GM18520 (cell line): ENCODE measurements at regions not wholly inside any gene's neighbourhood (a gene's known extent, or its start where the extent isn't known, plus 50 kb on each side); places are given as distances from the start of the nearest gene placed in this dataset.

Experiments
- ATAC-seq: cut with Tn5 transposase; IDR thresholded peaks from one replicate; pipeline ENCODE4 v1.9.1; 2021; ENCODE audit not compliant: unreplicated experiment

DNA sequence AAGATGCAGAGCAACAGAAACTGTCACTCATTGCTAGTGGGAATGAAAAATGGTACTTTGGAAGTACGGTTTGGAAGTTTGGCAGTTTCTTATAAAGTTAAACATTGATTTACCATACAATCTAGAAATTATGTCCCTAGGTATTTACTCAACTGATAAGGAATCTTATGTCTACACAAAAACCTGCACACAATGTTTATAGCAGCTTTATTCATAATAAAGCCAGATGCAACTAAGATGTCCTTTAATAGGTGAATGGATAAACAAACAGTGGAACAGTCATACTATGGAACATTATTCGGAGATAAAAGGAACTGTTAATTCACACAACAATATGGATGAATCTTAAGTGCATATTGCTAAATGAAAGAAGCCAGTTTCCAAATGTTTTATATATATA lies 96.2 kb upstream of the SIRPA start:
- no peak for ATAC-seq

- ATAC-seq, result no peak
These were observed 101.4 kb upstream of the SIRPA start for GRCh38 chr20:1793821-1794220.

DNA sequence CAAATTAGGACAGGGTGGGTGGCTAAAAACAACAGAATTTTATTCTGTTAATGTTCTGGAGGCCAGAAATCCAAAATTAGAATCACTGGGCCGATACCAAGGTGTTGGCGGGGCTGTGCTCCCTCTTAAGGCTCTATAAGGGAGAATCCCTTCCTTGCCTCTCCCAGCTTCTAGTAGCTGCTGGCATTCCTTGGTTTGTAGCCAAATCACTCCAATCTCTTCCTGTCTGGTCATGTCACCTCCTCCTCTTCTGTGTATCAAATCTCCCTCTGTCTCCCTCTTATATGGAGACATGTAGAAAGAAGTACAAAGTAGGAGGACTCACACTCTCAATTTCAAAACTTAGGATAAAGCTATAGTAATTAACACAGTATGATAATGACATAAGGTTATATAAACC lies 102.9 kb upstream of the SIRPA start:
- ATAC-seq, result no peak

DNA sequence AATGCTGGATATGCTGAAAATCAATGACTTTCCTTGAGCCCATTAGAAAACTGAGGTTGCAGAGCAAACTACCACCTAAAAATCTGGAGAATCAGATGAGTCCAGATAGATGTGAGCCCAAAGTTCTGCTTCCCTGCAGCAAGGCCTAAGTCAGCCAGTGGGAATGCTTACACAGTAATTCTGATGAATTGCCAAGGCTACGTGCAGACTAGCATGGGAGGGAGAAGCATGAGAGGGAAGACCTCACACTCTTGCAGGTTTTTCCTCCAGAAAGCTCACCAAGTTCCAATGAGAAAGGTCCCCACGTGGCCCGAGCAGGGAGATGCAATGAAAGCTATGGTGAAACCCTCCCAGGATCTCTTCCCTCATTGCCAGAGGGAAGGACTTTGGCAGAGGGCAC lies 104.8 kb upstream of the SIRPA start:
- no peak for ATAC-seq

DNA sequence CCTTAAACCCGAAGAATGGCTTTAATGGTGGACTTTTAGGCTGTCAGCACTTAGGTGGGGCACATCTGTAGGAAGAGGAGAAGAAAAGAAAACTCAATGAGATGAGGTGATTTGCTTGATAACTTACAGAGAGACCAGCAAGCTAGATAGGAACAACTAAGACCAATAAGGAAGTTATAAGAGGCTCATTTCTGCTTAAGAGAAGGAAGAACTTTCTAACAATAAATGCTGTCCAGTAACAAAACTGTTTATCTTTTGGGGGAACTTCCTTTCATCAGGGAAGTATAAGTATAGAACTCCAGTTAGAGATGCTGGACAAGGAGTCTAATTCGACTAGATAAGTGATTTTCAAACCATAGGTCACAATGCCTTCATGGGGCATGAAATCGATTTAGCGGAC lies 107.2 kb upstream of the SIRPA start:
- ATAC-seq, result no peak

- ATAC-seq, result no peak
These were observed 108.7 kb upstream of the SIRPA start for GRCh38 chr20:1786486-1786885.

GRCh38 chr20:1784586-1784985 lies 110.6 kb upstream of the SIRPA start:
- ATAC-seq, result no peak

- no peak for ATAC-seq
These were observed 112.0 kb upstream of the SIRPA start for GRCh38 chr20:1783245-1783644.

GRCh38 chr20:1782181-1782580 lies 113.0 kb upstream of the SIRPA start:
- ATAC-seq, result no peak

DNA sequence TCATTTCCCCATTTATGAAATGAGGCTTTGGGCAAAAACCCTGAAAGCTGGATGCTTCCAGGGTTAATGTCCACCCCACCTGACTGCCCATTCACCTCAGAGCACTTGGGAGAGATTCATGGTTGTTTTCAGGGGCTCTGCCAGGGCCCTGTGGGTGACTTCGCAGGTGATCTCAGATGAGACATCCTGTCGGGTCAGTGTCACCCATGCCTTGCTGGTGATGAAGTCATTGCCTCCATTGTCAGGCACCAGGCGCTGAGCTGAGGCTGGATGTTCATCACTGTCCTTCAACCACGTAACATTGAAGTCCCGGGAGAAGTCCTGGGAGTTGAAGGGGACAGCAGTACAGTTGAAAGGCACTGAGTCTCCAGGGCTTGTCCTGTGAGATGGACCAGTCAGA lies 115.6 kb upstream of the SIRPA start:
- ATAC-seq, result no peak

DNA sequence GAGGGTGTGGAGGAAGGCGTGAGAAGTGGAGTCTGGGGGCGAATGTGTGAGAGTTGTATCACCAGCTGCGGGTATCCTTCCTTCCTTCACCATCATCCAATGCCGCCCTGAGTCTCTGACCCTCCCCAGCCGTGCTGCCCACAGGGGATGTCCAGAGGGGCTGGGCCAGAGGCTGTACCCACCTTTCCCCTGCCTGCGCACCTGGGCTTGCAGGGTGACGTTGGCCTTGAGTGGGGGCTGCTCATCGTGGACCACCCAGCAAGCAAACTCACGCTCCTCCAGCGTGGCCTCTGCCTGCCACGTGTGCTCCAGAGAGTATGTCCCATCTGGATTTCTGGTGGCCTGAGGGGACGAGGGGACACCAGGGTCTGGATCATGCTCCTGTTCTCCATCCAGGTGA lies 116.9 kb upstream of the SIRPA start:
- no peak for ATAC-seq

GRCh38 chr20:1777476-1777820 lies 117.8 kb upstream of the SIRPA start:
- ATAC-seq, result no peak

DNA sequence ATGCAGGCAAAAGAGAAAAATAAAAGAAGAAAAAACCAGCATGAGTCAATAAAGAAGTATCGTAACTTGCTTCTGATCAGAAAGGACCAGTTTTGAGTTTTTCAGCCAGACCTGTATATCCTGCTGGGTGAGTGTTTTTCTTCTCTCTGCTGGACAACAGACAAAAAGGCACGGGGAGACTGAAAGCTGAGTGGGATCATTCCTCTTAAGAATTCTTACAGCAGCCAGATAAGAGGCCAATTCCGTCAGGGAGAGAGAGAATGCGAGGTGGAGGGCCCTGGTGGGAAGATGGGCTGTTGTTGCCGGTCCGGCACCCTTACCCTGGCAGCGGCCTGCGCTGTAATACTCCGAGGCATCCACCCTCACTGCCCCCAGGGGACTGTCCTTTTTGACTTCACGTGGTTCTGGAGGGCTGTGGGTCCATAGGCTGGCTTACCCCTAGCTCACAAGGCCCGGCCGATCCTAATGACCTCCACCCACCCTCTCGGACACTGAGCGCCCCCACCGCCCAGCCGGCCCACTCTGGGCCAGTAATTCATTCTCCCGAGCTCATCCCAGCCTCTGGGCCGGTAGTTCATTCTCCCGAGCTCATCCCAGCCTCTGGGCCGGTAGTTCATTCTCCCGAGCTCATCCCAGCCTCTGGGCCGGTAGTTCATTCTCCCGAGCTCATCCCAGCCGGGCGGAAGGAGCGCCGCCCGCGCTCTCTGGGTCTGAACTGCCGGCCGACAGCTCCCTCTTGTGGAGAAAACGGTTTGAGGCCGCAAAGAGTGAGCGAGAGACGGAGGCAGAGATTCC lies 118.3 kb upstream of the SIRPA start:
- ATAC-seq, result no peak

DNA sequence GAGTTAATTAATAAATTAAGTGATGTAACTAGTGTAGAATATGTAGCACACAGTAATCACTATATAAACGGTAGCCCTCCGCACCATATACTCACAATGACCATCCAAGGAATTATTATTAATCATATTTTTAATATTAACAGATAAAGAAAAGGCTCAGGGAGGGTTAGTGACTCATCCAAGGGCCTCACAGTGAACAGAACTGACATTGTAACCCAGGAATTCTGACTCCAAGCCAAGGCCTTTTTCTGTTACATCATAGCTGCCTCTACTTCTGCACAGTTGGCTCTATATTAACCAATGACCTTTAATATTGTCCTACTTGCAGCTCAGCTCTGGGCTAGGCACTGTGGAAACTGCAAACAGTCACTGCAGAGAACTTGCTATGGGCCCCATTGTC lies 117.5 kb upstream of the SIRPG start:
- no peak for ATAC-seq

- no peak for ATAC-seq
These were observed 116.9 kb upstream of the SIRPG start for GRCh38 chr20:1774479-1774878.

- ATAC-seq, result no peak
These were observed 116.2 kb upstream of the SIRPG start for GRCh38 chr20:1773816-1774215.

- ATAC-seq, result no peak
These were observed 111.9 kb upstream of the SIRPG start for GRCh38 chr20:1769491-1769890.

DNA sequence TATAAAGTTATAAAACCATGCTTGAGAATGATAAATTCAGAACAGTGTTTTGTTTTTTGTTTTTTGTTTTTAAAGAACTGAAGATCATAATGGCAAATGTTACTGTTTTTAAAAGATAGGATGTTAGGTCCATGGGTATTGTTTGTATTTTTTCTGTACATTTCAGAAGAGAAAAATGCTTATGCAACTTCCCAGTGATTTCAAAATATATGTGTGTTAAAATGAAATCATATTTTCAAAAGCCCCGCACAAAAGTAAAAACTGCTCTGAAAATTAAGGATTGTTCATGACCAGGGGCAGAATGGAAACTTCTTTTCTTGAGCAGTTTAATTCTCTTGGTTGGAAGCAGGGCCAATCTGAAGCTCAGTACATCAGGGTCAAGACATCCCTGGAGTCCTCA lies 109.2 kb upstream of the SIRPG start:
- no peak for ATAC-seq

GRCh38 chr20:1764136-1765033 lies 106.8 kb upstream of the SIRPG start:
- ATAC-seq, result no peak

- ATAC-seq, result no peak
These were observed 104.0 kb upstream of the SIRPG start for GRCh38 chr20:1761598-1761997.

DNA sequence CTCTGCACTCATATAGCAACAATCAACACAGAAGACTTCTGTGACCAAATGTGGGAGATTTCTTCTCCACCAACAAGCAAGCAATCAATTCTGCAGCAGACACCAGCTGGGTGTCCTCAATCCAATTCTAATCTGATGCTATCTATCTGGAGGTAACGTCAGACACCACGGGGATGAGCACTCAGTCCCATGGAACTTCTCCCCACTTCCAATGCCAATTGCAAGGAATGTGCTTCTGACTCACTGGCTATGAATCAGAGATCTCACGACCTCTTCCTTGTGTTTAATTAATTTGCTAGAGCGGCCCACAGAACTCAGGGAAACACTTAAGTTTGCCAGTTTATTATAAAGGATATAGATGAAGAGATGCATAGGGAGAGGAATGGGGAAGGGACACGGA lies 103.5 kb upstream of the SIRPG start:
- ATAC-seq, result no peak

DNA sequence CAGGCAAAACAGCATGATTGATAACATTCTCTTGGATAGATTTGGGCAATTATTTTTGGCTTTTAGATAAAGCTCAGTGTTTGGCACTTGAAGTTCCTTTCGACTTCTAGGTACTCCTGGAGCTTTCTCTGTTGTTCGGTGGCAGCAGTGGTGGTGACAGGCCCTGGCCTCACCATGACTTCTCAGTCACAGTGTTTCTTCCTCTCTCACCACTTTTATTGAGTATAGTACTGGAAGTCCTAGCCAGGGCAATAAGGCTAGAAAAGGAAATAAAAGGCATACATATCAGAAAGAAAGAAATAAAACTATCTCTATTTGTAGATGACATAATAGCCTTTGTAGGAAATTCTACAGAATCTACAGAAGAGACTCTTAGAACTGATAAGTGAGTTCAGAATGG lies 101.2 kb upstream of the SIRPG start:
- no peak for ATAC-seq
